NCI-H2029 treated with DMSO at 0.1 percent for 48 hours (cell line): ENCODE measurements at regions not wholly inside any gene's neighbourhood (a gene's known extent, or its start where the extent isn't known, plus 50 kb on each side); places are given as distances from the start of the nearest gene placed in this dataset.
"Not testable (repeated sequence)": the region's sequence is repeated elsewhere in the genome, so short reads cannot be mapped to it uniquely, and the experiment has no call there.

ENCODE experiments used
- DNase-seq: peaks from one replicate; lab custom pipeline; 2025; lab: John Stamatoyannopoulos, UW

GRCh38 chr22:19662049-19662684, 52.1 kb upstream of the SEPTIN5 start:
- DNase-seq = not testable (repeated sequence)

GRCh38 chr22:19663286-19663815, 51.0 kb upstream of the SEPTIN5 start:
- peak; percentile 26 for DNase-seq

- peak; percentile 32 for DNase-seq
Observed at GRCh38 chr22:19663821-19664355, 50.4 kb upstream of the SEPTIN5 start.

- no peak for DNase-seq
Observed at GRCh38 chr22:19664406-19664805, 49.9 kb upstream of the SEPTIN5 start.
